HG03342 (cell line): ENCODE measurements at regions not wholly inside any gene's neighbourhood (a gene's known extent, or its start where the extent isn't known, plus 50 kb on each side); places are given as distances from the start of the nearest gene placed in this dataset.
"Not testable (repeated sequence)": the region's sequence is repeated elsewhere in the genome, so short reads cannot be mapped to it uniquely, and the experiment has no call there.

Experiments
- ATAC-seq: cut with Tn5 transposase; IDR thresholded peaks from one replicate; pipeline ENCODE4 v1.9.1; 2021; ENCODE audit warnings: mild to moderate bottlenecking, moderate library complexity; ENCODE audit not compliant: unreplicated experiment

- no peak for ATAC-seq
Measured at GRCh38 chr12:42741771-42742510, 152.4 kb upstream of the PRICKLE1 start.

- ATAC-seq = no peak
Measured at GRCh38 chr12:42741091-42741490, 151.5 kb upstream of the PRICKLE1 start.

DNA sequence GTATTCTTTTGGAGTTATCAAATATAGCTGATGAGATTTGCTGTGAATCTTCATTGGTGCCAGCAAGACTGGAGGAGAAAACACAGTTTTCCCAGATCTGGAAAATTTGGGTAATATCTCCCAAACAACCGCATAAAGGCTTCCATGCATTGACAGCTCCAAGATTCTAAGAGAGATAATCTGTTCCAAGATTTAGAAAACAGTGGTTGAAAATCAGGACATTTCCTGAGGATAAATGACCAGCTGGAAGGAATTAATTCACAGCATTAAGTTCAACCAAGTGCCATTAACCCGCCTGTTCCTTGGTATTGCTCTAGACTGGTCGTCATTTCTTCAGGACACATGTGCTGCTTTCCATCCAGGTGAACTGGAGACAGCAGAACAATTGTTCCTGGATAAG lies 147.9 kb upstream of the PRICKLE1 start:
- no peak for ATAC-seq

- ATAC-seq = no peak
Measured at GRCh38 chr12:42735861-42736361, 146.4 kb upstream of the PRICKLE1 start.

GRCh38 chr12:42733911-42734310 lies 144.4 kb upstream of the PRICKLE1 start:
- no peak for ATAC-seq

DNA sequence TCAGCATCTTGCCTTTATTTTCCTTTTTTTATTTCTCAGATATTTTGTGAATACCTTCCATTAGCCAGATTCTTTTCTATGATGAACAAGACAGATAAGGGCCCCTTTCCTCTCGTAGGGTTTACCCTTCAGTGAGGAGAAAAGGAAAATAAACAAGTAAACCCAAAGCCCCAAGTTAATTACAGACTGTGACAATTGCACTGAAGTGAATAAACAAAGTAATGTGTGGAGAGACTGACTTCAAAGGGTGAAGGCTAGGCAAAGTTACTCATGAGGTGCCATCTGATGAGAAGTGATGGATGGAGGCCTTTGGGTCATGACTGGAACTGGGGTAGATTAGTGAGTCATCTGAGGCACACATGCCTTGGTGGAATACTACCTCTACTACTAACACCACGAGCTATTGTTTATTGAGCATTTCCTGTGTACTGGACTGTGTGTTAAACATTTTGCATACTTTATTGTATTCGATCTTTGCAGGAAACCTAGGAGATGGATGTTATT lies 143.4 kb upstream of the PRICKLE1 start:
- no peak for ATAC-seq

DNA sequence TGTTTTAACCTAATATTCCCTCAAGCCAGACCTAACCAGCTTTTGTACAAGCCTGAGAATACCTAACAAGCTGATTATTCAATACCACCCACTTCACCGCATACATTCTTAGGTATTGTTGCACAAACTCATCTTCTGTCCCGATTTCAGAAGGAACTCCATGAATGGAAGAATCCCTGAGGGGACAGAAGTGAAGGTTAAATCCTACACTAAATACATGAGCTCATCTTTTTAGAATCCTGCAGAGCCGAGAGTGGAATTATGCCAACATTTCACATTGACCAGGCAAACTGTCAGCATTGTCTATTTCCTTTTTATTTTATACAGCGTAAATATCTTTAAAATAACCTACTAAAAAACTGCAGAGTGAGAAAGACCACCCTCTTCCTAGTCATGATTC lies 140.7 kb upstream of the PRICKLE1 start:
- ATAC-seq = no peak

GRCh38 chr12:42729535-42729900 lies 140.0 kb upstream of the PRICKLE1 start:
- no peak for ATAC-seq

DNA sequence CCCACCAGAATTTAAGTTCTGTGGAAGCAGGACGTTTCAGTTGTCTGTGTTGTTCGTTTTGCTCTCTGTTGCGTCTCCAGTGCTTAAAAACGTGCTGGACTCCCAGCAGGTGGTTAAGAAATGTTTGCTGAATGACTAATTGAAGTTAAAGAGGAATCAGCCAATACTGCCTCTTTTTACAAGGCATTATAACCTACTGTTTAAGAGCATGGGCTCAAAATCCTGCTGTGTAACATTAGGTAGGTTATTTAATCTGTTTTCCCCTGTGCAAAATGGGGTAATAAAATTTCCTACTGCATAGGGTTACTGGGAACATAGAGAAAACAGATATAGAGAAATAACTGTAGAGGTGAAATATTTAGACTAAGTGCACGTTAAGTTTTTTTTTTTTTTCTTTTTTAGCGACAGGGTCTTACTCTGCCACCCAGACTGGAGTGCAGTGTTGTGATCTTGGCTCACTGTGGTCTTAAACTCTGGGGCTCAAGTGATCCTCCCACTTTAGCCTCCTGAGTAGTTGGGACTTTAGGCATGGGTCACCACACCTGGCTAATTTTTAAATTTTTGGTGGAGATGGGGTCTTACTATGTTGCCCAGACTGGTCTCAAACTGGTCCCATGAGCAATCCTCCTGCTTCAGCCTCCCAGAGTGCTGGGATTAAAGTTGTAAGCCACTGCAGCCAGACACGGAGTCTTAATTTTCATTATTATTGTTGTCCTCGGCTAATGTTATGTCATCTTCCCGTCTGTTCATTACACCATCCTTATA lies 139.4 kb upstream of the PRICKLE1 start:
- no peak for ATAC-seq

GRCh38 chr12:42728287-42728686 lies 138.7 kb upstream of the PRICKLE1 start:
- ATAC-seq = no peak

DNA sequence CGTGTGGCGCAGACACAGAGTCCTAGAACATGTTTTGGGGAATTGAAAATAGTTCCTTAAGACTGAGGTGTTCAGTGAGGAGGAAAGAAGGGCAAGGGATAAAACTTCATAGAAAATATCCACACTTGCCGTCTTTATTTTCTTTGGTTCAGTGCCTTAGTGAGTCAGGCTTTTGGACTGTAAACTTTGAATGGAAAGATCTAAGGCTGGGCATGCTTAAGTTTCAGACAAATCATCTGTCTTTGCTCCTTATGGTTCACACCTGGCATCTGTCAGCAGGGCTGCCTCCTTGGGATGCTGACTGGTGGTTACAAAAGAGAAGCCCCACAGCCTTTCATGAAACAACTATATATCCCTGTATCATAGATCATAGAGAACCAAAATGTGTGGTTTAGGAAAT lies 136.3 kb upstream of the PRICKLE1 start:
- no peak for ATAC-seq

GRCh38 chr12:42716491-42716891 lies 126.9 kb upstream of the PRICKLE1 start:
- ATAC-seq = no peak

DNA sequence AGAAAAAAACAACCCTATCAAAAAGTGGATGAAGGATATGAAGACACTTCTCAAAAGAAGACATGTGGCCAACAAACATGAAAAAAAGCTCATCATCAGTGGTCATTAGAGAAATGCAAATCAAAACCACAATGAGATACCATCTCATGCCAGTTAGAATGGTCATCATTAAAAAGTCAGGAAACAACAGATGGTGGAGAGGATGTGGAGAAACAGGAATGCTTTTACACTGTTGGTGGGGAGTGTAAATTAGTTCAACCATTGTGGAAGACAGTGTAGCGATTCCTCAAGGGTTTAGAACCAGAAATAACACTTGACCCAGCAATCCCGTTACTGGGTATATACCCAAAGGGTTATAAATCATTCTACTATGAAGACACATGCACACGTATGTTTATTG lies 124.0 kb upstream of the PRICKLE1 start:
- ATAC-seq = not testable (repeated sequence)

DNA sequence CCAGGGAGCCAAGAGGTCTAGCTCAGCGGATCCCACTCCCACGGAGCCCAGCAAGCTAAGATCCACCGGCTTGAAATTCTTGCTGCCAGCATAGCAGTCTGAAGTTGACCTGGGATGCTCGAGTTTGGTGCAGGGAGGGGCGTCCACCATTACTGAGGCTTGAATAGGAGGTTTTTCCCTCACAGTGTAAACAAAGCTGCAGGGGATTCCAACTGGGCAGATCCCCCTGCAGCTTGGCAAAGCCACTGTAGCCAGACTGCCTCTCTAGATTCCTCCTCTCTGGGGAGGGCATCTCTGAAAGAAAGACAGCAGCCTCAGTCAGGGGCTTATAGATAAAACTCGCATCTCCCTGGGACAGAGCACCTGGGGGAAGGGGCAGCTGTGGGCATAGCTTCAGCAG lies 118.8 kb upstream of the PRICKLE1 start:
- not testable (repeated sequence) for ATAC-seq

- no peak for ATAC-seq
Measured at GRCh38 chr12:42707312-42708226, 118.0 kb upstream of the PRICKLE1 start.

DNA sequence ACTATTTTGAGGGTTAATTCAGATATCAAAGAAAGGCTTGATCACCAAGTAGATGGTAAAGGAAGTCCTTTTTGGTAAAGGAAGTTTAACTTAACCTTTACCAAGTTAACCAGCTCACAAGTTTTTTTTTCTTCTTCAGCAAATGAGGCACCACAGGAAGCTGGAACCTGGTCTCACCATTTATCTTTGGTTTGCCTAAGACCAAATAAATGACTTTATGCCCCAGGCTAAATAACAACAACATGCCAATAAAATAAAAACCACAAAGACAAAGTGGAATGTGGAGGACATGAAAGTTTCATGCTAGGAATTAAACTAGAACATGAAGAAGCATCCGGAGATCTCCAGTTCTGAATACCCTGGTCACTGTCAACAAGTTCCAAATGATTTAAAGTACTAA lies 116.8 kb upstream of the PRICKLE1 start:
- no peak for ATAC-seq

DNA sequence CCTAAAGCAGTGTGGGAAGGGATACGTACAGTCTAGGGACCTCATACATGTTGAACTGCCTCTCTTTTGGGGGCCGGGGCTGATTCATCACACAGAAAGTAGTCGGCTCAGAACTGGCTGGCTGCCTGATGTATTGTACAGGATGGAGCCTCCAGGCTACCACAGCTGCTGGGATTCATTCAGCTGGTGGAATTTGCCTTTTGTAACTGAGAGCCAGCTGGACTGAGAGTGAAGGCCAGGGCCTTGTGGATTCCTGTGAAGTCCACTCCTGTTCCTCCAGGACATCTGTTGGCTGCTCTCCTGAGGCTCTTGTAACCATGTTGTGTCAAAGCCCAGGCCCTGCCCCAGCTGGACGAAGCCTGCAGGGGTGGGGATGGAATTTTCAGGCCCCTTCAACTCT lies 116.3 kb upstream of the PRICKLE1 start:
- no peak for ATAC-seq

- ATAC-seq = no peak
Measured at GRCh38 chr12:42704810-42705401, 115.4 kb upstream of the PRICKLE1 start.

GRCh38 chr12:42704340-42704739 lies 114.8 kb upstream of the PRICKLE1 start:
- ATAC-seq = no peak

DNA sequence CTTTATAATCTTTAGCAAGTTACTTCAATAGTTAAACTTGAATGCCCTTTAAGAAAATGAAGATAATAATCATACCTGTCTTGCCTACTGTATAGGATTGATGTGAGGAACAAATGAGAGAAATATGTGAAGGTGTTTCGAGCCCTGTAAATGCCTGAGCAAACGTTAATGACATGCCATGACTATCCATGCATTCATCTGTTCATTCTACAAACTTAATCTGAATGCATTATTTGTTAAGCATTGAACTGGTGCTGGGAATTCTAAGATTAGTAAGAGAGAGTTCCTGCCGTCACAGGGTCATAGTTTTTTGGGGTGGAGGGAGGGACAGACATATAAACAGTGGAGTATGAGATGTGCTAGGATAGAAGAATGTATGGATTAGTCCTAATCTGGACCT lies 111.5 kb upstream of the PRICKLE1 start:
- ATAC-seq = no peak

GRCh38 chr12:42698213-42698612 lies 108.7 kb upstream of the PRICKLE1 start:
- no peak for ATAC-seq
